ENCODE measurements at regions not wholly inside any gene's neighbourhood (a gene's known extent, or its start where the extent isn't known, plus 50 kb on each side); places are given as distances from the start of the nearest gene placed in this dataset.

GRCh38 chr2:107008843-107009242, 122.9 kb upstream of the ST6GAL2 start:
- H3K4me2 ChIP-seq = no peak overlapping the region
- no TSS peak for BruUV-seq (replicated peaks)

GRCh38 chr2:107009275-107009674, 123.3 kb upstream of the ST6GAL2 start:
- no peak for TF ChIP-seq EZH2 (IDR thresholded peaks at IDR 0.05; ENCODE audit: low read depth)
- TF ChIP-seq CTCF (conservative IDR thresholded peaks at IDR 0.05) = no peak
- Histone ChIP-seq H3K9me2 (ENCODE audit: insufficient read depth) (no peaks in the 10 kb centered on the region), H3K79me2 (ENCODE audit: low read depth) (no peaks in the 10 kb centered on the region), H3K4me2 (no peak overlapping the region), H3K36me3 (ENCODE audit: low read depth) (no peaks in the 10 kb centered on the region), H3K27me3 (ENCODE audit: insufficient read depth, low read depth) (no peaks in the 10 kb centered on the region), H3K4me3 (no peak overlapping the region), H3K4me1 (replicated peaks; ENCODE audit: insufficient read depth) (no peaks in the 10 kb centered on the region), H2AFZ (no peak overlapping the region), H3K27ac (no peak overlapping the region), H3K9me3 (ENCODE audit: insufficient read depth, low read depth) (no peaks in the 10 kb centered on the region), H3F3A (ENCODE audit: insufficient read depth, low read depth) (no peaks in the 10 kb centered on the region), H4K20me1 (ENCODE audit: insufficient read depth) (no peaks in the 10 kb centered on the region)
- BruUV-seq (replicated peaks) = no TSS peak
- POLR2A ChIA-PET (ENCODE audit: unreplicated experiment) = no interaction called here
- CTCF ChIA-PET = no interaction called here
- DNase-seq = no peak
- intact Hi-C loops (cut with micrococcal nuclease; ENCODE audit: unreplicated experiment) = no loop called here

More at GRCh38 chr2:107008843-107009242, 122.9 kb upstream of the ST6GAL2 start:
- Histone ChIP-seq H3K9me2 (ENCODE audit: insufficient read depth) (no peaks in the 10 kb centered on the region), H3F3A (ENCODE audit: insufficient read depth, low read depth) (no peaks in the 10 kb centered on the region), H2AFZ (no peak overlapping the region), H3K27me3 (ENCODE audit: insufficient read depth, low read depth) (no peaks in the 10 kb centered on the region), H4K20me1 (ENCODE audit: insufficient read depth) (no peaks in the 10 kb centered on the region), H3K9me3 (ENCODE audit: insufficient read depth, low read depth) (no peaks in the 10 kb centered on the region), H3K27ac (no peak overlapping the region), H3K4me3 (no peak overlapping the region), H3K36me3 (ENCODE audit: low read depth) (no peaks in the 10 kb centered on the region), H3K4me1 (replicated peaks; ENCODE audit: insufficient read depth) (no peaks in the 10 kb centered on the region), H3K79me2 (ENCODE audit: low read depth) (no peaks in the 10 kb centered on the region)
- intact Hi-C loops (cut with micrococcal nuclease; ENCODE audit: unreplicated experiment) = no loop called here
- POLR2A ChIA-PET (ENCODE audit: unreplicated experiment) = no interaction called here
- DNase-seq = no peak
- CTCF ChIA-PET = no interaction called here
- TF ChIP-seq EZH2 (IDR thresholded peaks at IDR 0.05; ENCODE audit: low read depth) = no peak
- no peak for TF ChIP-seq CTCF (conservative IDR thresholded peaks at IDR 0.05)

- no peaks in the 10 kb centered on the region for H3K4me1 ChIP-seq (replicated peaks; ENCODE audit: insufficient read depth)
- ChIA-PET CTCF (no interaction called here), POLR2A (ENCODE audit: unreplicated experiment) (no interaction called here)
- H3F3A ChIP-seq (ENCODE audit: insufficient read depth, low read depth) = no peaks in the 10 kb centered on the region
- H3K9me2 ChIP-seq (ENCODE audit: insufficient read depth) = no peaks in the 10 kb centered on the region
- H4K20me1 ChIP-seq (ENCODE audit: insufficient read depth) = no peaks in the 10 kb centered on the region
- H3K27ac ChIP-seq = no peak overlapping the region
- TF ChIP-seq CTCF (conservative IDR thresholded peaks at IDR 0.05) = no peak
- no peak for TF ChIP-seq EZH2 (IDR thresholded peaks at IDR 0.05; ENCODE audit: low read depth)
- no peak overlapping the region for H2AFZ ChIP-seq
- no TSS peak for BruUV-seq (replicated peaks)
- no peaks in the 10 kb centered on the region for H3K36me3 ChIP-seq (ENCODE audit: low read depth)
- H3K9me3 ChIP-seq (ENCODE audit: insufficient read depth, low read depth) = no peaks in the 10 kb centered on the region
- no peak overlapping the region for H3K4me3 ChIP-seq
- no peaks in the 10 kb centered on the region for H3K27me3 ChIP-seq (ENCODE audit: insufficient read depth, low read depth)
- intact Hi-C loops (cut with micrococcal nuclease; ENCODE audit: unreplicated experiment) = no loop called here
- H3K4me2 ChIP-seq = no peak overlapping the region
- H3K79me2 ChIP-seq (ENCODE audit: low read depth) = no peaks in the 10 kb centered on the region
- no peak for DNase-seq
Observed at GRCh38 chr2:107012714-107013306, 126.8 kb upstream of the ST6GAL2 start.
